ENCODE measurements at regions not wholly inside any gene's neighbourhood (a gene's known extent, or its start where the extent isn't known, plus 50 kb on each side); places are given as distances from the start of the nearest gene placed in this dataset.
"Not testable (repeated sequence)": the region's sequence is repeated elsewhere in the genome, so short reads cannot be mapped to it uniquely, and the experiment has no call there.

DNA sequence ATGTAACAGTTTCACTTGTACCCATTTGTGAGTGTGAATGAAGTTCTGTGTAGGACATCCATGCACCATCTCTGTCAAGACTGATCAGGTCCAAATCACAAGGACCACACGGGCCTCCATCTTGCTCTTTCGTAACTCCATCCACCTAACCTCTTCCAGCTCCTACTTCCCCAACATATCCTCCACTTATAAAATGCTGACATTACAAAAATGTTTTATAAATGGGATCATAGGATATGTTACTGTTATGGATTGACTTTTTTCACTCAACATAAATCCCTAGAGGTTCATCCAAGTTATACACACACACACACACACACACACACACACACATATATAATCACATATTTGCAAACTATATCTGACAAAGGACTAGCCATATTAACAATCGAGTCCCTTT, 476.8 kb downstream of the ZNF516 start:
- no peak for DNase-seq (ENCODE audit: low spot score)

DNA sequence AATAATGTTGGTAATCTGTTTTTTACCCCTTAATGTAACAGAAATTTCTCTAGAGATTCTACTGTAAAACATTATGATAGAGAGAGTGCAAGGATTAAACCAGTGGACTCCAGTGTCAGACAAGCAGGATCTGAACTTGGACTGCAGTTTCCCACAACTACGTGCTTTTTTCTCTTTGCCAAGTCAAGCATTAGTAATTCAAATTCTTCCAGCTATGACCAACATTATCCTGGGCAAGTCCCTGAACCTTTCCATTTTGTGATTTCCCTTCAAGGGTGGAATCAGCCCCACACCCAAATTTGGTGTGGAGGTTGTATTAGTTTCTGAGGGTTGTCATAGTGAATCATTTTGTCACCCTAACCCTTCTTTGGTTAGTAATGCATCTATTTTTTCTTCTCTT, 482.0 kb downstream of the ZNF516 start:
- no peak for DNase-seq (ENCODE audit: low spot score)

DNA sequence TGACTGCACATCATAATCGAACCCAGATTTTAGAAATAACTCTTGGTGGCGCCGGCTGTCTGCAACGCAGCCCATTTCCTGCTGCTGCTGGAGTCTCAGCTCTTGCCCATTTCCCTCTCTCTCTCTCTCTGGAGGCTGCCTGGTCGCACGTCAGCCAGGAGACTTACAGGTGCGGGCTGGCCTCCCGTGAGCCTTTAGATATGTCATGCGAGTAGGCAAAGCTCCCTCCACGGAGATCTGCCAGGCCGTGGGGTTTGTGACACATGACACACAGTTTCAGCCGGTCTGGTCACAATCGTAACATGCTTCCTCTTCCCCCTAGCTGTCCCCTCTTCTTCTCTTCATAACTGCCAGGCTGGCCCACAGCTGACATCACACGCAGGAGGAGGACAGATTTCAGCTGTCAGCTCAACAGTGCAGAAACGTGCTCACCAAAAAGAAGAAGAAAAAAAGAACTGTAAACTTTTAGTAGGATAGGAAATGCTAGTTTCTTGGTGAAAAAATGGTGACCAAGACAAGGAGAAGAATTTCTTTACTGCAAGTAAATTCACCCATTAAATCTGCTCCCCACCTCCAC, 489.3 kb downstream of the ZNF516 start:
- no peak for DNase-seq (ENCODE audit: low spot score)

DNA sequence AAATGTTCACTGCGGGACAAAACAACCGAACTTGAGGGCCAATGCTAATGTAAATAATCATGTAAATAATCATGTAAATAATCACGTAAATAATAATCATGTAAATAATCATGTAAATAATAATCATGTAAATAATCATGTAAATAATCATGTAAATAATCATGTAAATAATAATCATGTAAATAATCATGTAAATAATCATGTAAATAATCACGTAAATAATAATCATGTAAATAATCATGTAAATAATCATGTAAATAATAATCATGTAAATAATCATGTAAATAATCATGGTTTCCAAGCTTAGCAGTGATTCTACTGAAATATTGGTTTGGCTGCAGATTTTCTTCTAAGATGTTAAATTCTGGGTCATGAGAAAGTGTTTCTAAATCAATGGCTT, 507.1 kb downstream of the ZNF516 start:
- DNase-seq (ENCODE audit: low spot score) = not testable (repeated sequence)

DNA sequence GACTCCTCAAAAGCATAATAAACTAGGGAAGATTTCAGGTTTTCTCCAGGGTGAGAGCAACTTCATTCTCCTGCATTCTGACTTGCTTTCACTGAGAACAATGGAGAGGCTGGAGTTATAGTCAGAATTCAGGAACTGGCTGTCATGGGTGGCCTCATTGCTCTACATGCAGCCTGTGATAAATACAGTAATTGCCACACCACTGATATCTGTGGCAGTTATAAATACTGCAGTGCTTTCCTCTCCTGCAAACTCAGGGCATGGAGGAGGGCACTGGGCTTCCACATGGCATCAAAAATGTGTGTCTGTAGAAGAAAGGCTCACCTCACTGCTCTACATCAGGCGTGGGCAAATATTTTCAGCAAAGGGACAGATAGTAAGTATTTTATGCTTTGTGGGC, 510.2 kb downstream of the ZNF516 start:
- no peak for DNase-seq (ENCODE audit: low spot score)

DNA sequence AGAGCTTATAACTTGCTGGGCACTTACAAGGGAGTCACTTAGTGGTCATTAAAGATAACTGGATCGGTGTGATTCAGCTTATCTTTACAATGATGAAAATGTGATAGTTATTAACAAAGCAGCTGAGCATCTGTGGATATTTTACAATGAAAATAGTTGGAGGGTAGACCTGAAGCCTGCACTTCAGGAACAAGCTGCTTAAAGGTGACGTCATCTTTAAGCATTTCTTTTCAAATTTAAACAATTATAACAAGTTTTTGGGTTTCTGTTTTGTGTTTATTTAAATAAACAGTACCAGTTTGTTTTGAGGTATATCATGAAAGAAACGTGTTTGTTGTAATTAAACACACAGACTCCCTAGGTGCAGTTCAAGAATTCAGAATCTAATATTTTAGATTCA, 513.9 kb downstream of the ZNF516 start:
- no peak for DNase-seq (ENCODE audit: low spot score)

DNA sequence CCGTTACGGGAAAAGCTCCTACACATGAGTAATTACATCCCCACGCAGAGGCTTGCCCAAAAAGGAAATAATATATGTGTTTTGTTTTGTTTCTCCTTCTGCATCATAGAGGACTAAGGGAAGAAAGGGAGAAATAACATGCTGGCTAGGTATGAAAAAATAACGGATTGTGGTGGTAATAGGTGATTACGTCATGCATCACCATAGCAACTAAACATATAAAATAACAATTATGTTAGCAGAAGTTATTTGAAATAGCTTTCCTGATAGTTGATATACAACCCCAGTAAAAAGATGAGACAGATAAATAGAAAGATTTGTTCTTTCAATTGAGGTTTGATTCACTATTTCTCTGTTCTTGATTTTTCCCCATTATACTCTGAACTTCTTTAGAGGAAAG, 518.0 kb downstream of the ZNF516 start:
- DNase-seq (ENCODE audit: low spot score) = no peak

DNA sequence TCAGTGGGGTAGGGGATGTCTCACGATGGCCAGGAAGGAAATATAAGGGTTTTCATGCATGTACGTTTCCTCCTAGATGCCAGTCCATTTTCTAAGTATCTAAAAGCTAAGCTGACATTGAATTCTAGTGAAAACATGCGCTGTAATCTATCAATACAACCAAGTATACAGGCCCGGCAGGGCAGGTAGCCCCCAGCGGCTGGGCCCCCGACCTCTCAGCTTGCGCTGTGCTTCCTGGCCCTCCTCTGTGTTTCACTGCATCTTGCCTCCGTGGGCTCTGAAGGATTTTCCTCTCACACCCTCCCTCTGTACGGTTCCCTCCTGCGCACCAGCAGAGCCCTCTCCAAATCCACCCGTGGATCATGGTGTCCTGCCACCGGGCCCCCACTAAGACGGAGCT, 524.8 kb downstream of the ZNF516 start:
- no peak for DNase-seq (ENCODE audit: low spot score)

DNA sequence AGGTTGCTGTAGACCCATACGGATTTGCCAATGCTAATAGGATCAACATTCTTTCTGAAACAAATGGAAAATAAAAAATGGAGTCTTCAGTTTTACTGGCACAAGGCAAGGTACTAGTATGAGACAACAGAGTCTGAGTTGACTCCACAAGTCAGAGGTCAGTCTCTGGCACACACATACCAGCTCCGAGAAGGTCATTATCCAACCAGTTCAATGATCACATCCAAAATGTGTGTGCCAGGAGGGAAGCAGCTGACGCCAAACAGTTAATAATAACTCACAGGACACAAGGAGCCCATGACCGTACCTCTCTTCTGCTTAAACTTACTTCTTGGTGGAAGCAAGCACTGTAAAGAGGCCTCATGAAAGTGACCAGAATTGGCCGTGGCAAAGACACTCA, 528.6 kb downstream of the ZNF516 start:
- DNase-seq (ENCODE audit: low spot score) = no peak

DNA sequence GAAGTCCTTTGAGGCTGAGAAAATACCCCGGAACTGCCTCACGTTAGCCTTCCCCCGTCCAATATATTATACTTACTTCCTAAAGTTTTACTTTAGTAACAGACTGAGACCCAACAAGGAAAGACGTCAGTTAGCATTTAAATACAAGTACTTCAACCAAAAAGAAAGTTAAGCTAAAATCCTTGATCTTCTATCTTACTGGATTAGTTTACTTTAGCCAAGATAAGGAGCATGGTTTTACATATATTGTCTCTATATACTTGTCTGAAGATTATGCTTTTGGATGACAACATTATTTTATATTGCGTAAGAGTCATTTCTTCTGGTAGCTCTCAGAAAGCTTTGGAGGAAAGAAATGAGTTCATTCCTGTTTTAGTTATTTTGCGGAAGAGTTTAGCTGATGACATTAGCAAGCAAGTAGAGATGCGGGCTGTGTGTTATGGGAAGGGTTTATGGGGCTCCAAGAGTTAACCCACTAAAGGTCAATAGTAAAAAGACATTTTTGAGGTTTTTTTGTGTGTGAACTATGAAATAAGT, 532.9 kb downstream of the ZNF516 start:
- DNase-seq (ENCODE audit: low spot score) = no peak

DNA sequence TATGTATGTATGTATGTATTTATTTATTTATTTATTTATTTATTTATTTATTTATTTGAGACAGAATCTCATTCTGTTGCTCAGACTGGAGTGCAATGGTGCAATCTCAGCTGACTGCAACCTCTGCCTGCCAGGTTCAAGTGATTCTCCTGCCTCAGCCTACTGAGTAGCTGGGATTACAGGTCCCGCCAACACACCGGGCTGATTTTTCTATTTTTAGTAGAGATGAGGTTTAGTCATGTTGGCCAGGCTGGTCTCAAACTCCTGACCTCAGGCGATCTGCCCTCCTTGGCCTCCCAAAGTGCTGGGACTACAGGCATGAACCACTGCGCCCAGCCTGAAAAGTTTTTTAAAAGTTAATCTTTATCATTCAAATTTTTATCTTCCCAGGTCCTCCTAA, 532.9 kb upstream of the SMIM21 start:
- DNase-seq (ENCODE audit: low spot score) = not testable (repeated sequence)

DNA sequence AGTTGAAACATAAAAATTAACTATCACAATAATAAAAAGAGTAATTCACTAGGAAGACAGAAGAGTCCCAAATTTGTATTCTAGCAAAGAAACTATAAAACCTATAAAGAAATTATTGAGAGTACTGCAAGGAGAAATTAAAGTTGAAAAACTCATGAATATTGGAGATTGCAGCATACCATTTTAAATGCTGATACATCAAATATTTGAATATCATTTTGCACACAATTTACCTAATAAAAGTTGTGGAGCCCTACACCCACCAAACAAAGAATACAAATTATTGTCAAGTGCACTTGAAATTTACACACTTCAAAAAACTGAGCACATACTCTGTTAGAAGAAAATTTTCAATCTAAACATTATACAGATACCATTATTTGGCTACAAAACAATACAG, 531.6 kb upstream of the SMIM21 start:
- no peak for DNase-seq (ENCODE audit: low spot score)

DNA sequence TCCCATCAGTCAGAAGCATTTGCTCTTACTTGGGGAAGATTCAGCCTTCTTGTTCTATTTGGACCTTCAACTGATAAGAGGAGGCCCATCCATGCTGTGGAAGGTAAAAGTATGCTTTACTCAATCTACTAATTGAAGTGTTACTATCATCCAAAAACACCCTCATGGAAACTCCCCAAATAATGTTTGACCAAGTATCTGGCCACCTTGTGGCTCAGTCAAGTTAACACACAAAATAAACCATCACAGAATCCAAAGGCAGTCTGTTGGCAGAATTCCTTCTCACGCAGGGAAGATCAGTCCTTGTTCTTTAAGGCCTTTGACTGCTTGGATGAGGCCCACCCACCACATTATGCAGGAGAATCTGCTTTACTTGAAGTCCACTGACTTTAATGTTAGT, 531.2 kb upstream of the SMIM21 start:
- DNase-seq (ENCODE audit: low spot score) = no peak

DNA sequence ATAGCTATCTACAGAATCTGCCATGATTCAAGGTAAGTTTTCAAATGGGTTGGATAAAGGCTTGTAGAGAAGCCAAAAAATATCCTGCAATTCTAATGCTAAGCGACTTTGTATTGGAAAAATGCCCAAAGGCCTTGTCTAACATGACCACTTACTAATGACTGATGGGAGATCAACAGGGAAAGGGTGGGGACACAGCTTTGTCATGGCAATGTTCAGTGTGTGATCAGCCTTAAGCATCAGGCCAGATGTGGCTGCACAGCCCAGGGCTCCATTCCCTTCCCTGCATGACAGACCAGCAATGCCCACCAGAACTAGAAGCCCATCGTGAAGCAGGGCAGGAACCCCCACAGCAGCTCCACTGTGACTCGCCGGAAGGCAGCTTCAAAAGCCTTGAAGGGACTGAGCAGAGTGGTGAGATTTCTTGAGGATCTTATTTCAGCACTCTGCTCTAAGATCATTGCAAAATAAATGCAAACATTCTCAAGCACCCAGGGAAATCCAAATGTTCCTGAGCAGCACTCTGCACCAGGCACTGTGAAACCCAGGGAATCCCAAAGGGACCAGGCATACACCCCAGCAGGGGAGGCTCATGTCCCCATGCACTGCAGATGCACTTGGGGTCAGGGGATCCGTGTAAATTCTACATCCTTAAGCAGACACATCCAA, 517.9 kb upstream of the SMIM21 start:
- no peak for DNase-seq (ENCODE audit: low spot score)

DNA sequence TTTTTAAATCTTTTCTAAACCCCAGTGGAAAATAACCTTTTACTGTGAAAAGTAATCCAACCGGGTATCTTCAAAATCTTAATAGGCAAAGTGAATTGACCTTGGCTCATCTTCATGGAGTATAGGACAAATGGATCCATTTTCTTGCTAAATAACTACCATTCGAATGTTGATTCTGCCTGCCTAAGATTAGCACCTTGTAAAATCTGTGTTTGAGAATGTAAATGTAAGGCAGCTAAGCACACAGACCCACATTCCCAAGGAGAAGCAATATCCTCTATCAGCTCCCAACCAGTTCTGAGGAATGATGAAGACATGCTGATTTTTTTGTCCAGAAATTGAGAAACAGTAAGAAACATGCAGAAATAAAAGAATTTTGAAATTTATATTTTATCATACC, 509.8 kb upstream of the SMIM21 start:
- no peak for DNase-seq (ENCODE audit: low spot score)

DNA sequence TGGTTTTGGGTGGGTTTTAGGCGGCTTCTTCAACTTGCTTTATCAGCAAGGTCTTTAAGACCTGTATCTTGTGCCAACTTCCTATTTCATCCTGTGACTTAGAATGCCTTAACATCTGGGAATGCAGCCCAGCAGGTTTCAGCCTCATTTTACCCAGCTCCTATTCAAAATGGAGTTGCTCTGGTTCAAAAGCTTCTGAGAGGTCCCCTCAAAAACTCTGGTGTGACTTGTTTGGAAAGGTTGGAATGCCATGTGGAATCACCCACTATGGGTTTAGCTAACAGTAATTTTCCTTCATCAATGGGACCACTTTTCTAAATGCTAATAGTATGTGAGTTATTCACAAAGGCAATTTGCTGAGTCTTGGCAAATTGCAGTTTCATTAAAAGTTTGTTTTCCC, 509.4 kb upstream of the SMIM21 start:
- DNase-seq (ENCODE audit: low spot score) = no peak

DNA sequence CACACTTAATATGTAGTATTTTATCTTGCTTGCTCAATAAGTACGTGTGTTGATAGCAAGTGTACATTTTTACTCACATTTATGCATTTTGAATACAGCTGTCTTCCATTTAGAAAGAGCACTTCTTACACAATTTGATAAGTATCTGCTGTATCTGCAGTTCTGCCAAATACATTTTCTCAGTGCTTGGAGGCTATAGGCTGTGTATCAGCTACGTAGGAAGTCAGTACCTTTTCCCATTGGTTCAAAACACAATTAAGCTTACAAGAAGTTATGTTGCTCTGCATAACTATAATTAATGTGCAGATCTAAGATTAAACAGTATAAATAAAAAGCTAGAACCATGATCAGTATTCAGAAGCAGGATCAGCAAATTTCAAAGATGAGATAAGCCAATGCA, 503.6 kb upstream of the SMIM21 start:
- DNase-seq (ENCODE audit: low spot score) = no peak

DNA sequence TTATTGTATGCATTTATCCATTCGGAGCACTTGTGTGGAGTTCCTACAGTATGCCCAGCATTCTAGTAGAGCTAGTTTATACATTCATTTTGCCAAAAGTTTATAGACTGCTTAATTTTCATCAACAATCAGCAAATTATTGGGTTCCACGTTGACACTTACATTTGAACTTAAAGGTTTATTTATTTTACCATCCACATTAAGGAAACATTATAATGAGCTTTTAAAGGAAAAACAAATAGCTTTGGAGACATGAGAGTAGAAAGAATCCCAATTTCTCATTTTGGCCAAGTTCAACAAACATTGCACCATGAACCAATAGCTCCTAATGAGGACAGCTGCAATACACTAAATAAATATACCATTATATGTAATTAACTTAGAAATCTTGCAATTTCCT, 501.2 kb upstream of the SMIM21 start:
- no peak for DNase-seq (ENCODE audit: low spot score)

DNA sequence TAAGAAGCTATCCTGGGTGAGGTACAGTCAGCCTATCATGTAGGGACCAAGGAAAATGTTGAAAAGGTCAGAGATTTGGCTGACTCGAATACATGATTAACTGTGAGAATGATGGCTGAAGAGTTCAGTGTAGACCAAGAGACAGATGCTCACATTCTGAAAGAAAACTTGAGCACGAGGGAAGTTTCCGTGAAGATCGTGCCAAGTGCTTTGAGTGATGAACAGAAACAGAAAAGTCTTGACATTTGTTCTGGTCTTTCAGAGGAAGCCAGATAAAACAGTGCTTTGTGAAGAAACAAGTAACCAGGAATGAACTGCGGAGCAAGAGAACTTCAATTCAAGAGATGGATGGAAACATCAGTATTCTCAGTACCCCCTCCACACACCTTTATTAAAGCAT, 500.3 kb upstream of the SMIM21 start:
- no peak for DNase-seq (ENCODE audit: low spot score)

DNA sequence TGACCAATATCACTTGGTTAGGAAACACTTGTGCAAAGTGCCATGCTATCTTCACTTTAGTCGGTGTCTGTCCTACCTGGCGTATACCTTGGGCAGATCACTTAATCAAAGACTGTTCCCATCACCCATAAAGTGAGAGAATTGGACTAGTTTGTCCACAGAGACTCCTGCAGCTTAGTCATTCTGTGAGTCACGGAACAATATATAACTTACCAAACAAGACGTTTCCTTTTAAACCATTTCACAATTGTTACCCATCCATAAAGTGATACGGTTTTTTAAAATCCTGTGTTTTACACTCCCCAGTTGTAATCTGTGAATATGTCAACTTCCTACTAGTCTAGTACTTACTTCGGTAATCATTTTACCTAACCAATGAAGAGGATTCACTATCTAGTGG, 499.3 kb upstream of the SMIM21 start:
- no peak for DNase-seq (ENCODE audit: low spot score)

DNA sequence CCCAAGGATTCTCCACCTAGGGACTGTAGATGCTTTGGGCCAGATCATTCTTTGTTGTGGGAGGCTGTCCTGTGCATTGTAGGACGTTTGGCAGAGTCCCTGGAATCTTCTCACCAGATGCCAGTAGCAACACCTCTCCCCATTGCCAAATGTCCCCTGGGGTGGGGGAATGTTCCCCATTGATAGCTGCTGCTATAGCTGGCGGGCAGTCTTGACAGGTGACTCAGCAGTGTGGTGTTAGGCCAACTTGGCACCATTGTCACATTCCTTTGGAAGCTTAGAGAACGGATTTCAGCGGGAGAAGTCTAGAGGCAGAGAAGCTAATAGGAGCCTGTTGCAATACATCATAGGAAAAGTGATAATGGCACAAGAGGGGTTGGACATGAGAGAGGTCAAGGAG, 495.7 kb upstream of the SMIM21 start:
- no peak for DNase-seq (ENCODE audit: low spot score)

DNA sequence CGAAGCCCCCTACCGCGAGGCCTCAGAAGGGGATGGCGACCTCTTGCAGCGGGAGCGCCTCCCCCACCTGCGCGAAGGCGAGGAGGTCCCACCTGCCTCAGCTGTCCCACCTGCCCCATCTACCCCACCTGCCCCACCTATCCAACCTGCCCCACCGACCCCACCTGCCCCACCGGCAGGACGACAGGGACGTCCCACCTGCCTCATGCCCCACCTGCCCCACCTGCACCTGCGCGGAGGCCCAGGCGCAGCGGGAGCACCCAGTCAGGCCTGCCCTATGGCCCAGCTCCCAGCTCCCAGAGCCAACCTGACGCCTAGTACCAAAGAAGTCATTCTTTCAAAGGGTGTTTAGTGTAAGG, 489.1 kb upstream of the SMIM21 start:
- DNase-seq (ENCODE audit: low spot score) = no peak

DNA sequence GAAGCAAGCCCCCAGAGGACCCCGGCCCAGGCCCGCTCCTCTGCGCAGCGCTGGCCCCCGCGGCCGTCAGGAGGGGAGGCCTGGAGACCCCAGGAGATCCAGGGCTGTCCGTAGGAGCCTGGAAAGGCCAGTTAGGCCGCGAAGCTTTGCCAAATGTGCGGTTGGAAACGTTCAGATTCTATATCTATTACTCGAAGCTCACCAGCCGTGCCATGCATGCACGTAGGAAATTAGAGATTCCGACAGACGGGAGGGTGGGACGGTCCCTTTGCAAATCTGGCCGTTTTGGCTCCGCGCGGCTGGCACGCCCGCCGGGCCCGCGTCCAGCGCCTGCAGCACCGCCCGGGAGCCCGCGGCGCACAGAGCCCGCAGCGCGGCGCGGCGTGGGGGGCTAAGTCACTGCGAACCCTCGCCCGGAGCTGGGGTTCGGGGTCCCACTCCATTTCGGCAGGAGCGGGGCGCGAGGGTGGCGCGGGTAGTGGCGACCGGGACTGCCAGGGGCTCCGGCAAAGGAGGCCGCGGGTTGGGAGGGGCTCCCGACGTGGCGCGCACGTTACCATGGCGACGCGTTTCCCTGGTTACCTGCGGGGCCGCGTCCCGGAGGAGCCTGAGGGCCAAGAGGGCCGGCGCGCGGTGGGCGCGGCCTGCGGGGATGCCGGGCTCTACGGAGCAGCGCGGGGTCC, 488.6 kb upstream of the SMIM21 start:
- DNase-seq (ENCODE audit: low spot score) = no peak

DNA sequence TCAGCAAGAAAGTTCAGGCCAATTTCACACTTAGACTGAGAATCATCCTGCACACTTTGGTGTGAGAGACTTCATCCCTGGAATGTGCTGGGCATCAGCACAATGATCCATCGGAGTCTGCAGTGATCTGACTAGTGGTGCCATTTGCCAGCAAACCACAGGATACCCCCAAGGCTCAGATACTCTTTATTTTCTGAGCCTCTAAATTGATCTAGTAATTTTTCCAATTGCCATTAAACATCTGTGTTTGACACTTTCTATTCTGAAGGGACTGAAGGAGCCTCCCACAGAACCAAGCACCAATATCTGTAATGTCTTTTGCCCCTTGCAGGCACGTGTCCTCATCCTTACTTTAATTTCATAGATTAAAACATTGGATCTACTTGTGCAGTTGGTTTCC, 485.3 kb upstream of the SMIM21 start:
- no peak for DNase-seq (ENCODE audit: low spot score)
